HepG2 (cell line): ENCODE measurements at regions not wholly inside any gene's neighbourhood (a gene's known extent, or its start where the extent isn't known, plus 50 kb on each side); places are given as distances from the start of the nearest gene placed in this dataset.

Experiments
- ATAC-seq: fragments of 200-7000 bp; cut with Tn5 transposase; 3 replicates; pipeline ENCODE4 v1.9.1; 2020; ENCODE audit warnings: mild to moderate bottlenecking, moderate library complexity
- BruUV-seq: library from RNA; stranded (reverse); fragments of 400-500 nt; replicated peaks from 2 replicates; lab custom pipeline; 2021; lab: Mats Ljungman, UMichigan
- CTCF ChIA-PET: fragments of 300-600 bp; formaldehyde crosslinking; extraction: SDS; loops from one replicate; lab custom pipeline; 2021; ENCODE audit warnings: low total read pairs, inconsistent platforms, low intra/inter-chr PET ratio; lab: Yijun Ruan, JAX
- POLR2A ChIA-PET: fragments of 350-600 bp; sonication (Branson Sonifier 250); formaldehyde crosslinking; loops from one replicate; lab custom pipeline; 2020; ENCODE audit warnings: antibody characterized with exemption, inconsistent platforms; lab: Yijun Ruan, JAX
- DNase-seq: peaks from one replicate; pipeline ENCODE4 v3.0.0-alpha.2; 2015; ENCODE audit warnings: low spot score
- FAIRE-seq: peaks from 3 replicates; lab custom pipeline; 2011; peaks lifted over from hg19 to GRCh38; lab: Jason Lieb, UNC
- H2AFZ ChIP-seq: one replicate; pipeline ENCODE4 v1.6.1; 2011; ENCODE audit warnings: low read length, inconsistent platforms
- H3K27ac ChIP-seq: fragments of 300-600 bp; 3 replicates; pipeline ENCODE4 v1.8.0; 2011; ENCODE audit warnings: mixed run types, mild to moderate bottlenecking, mixed read lengths, low read length, inconsistent platforms; ENCODE audit not compliant: insufficient read depth; ENCODE audit errors: extremely low read length
- H3K27me3 ChIP-seq, 2 experiments: fragments of 200-600 bp in 1 of 2; 2 replicates in 1 of 2; 3 replicates in 1 of 2; pipeline versions ENCODE4 v1.6.0 to v1.8.0; 2011; ENCODE audit warnings: low read length in 2 of 2, mild to moderate bottlenecking in 2 of 2, moderate library complexity in 2 of 2, inconsistent platforms in 1 of 2; ENCODE audit not compliant: insufficient read depth in 2 of 2, control insufficient read depth in 1 of 2
- H3K36me3 ChIP-seq, 2 experiments: fragments of 200-600 bp in 1 of 2; replicated peaks in 1 of 2; 2 replicates in 1 of 2; 3 replicates in 1 of 2; pipeline versions ENCODE4 v1.5.1 to v1.8.0; 2011; ENCODE audit warnings: low read length in 2 of 2, inconsistent platforms in 1 of 2; ENCODE audit not compliant: insufficient read depth in 2 of 2, control insufficient read depth in 1 of 2
- H3K4me1 ChIP-seq: 2 replicates; pipeline ENCODE4 v1.5.1; 2012; ENCODE audit warnings: low read length, inconsistent platforms; ENCODE audit not compliant: insufficient read depth
- H3K4me2 ChIP-seq: 2 replicates; pipeline ENCODE4 v1.6.0; 2011; ENCODE audit warnings: low read depth, low read length, inconsistent platforms
- H3K4me3 ChIP-seq, 3 experiments: fragments of 200-600 bp in 1 of 3; sonication (generic), shearing (Covaris generic) in 1 of 3; replicated peaks in 1 of 3; 2 replicates each; pipeline ENCODE4 v1.5.1; 2011 to 2016; ENCODE audit warnings: low read length in 3 of 3, inconsistent platforms in 2 of 3, low read depth in 2 of 3, mild to moderate bottlenecking in 2 of 3, control low read depth in 1 of 3, mixed read lengths in 1 of 3; ENCODE audit not compliant: insufficient read depth in 1 of 3
- H3K79me2 ChIP-seq: one replicate; pipeline ENCODE4 v1.6.1; 2011; ENCODE audit warnings: low read length, inconsistent platforms; ENCODE audit not compliant: insufficient read depth
- H3K9ac ChIP-seq: 2 replicates; pipeline ENCODE4 v1.6.0; 2011; ENCODE audit warnings: mild to moderate bottlenecking, low read depth, low read length, inconsistent platforms; ENCODE audit not compliant: insufficient read depth
- H3K9me3 ChIP-seq: 2 replicates; pipeline ENCODE4 v1.5.1; 2012; ENCODE audit warnings: mild to moderate bottlenecking, low read length
- H4K20me1 ChIP-seq: 2 replicates; pipeline ENCODE4 v1.6.0; 2011; ENCODE audit warnings: inconsistent platforms, mild to moderate bottlenecking, low read length, moderate library complexity; ENCODE audit not compliant: insufficient read depth
- DPF2 ChIP-seq: sonication (generic); formaldehyde crosslinking; IDR thresholded peaks from 2 replicates; pipeline ENCODE4 v1.4.0; 2020; ENCODE audit warnings: mild to moderate bottlenecking, low read depth, missing genetic modification reagents, borderline replicate concordance
- HOXA7 ChIP-seq: sonication (generic); formaldehyde crosslinking; IDR thresholded peaks from 2 replicates; pipeline ENCODE4 v1.8.1; 2022; ENCODE audit warnings: mild to moderate bottlenecking, missing genetic modification reagents, moderate library complexity
- MATR3 ChIP-seq: sonication (generic); formaldehyde crosslinking; IDR thresholded peaks from 2 replicates; pipeline ENCODE4 v1.4.0; 2020; ENCODE audit warnings: missing genetic modification reagents
- NFATC3 ChIP-seq: sonication (generic); formaldehyde crosslinking; IDR thresholded peaks from 2 replicates; pipeline ENCODE4 v1.5.1; 2020; ENCODE audit warnings: mild to moderate bottlenecking, missing genetic modification reagents
- PAXIP1 ChIP-seq: sonication (generic); formaldehyde crosslinking; conservative IDR thresholded peaks from 2 replicates; pipeline ENCODE4 v1.4.0; 2020; ENCODE audit warnings: mild to moderate bottlenecking, missing genetic modification reagents, moderate library complexity
- PCBP2 ChIP-seq: fragments of 200-400 bp; formaldehyde crosslinking; optimal IDR thresholded peaks from 2 replicates; pipeline ENCODE3; 2018; ENCODE audit warnings: low read length, low read depth; ENCODE audit not compliant: poor library complexity, severe bottlenecking
- PRDM15 ChIP-seq: sonication (generic); formaldehyde crosslinking; IDR thresholded peaks from 2 replicates; pipeline ENCODE4 v1.4.0; 2020; ENCODE audit warnings: missing genetic modification reagents
- TOPORS ChIP-seq: sonication (generic); formaldehyde crosslinking; IDR thresholded peaks from 2 replicates; pipeline ENCODE4 v1.8.0; 2023; ENCODE audit warnings: mild to moderate bottlenecking, missing genetic modification reagents
- ZNF138 ChIP-seq: sonication (generic); formaldehyde crosslinking; IDR thresholded peaks from 2 replicates; pipeline ENCODE4 v1.5.0; 2020; ENCODE audit warnings: mild to moderate bottlenecking, low read depth, missing genetic modification reagents
- ZNF180 ChIP-seq: sonication (generic); formaldehyde crosslinking; IDR thresholded peaks from 2 replicates; pipeline ENCODE4 v1.4.0; 2020; ENCODE audit warnings: low read depth, missing genetic modification reagents, borderline replicate concordance
- ZNF280D ChIP-seq: sonication (generic); formaldehyde crosslinking; IDR thresholded peaks from 2 replicates; pipeline ENCODE4 v1.5.1; 2020; ENCODE audit warnings: mild to moderate bottlenecking, missing genetic modification reagents
- ZNF3 ChIP-seq: IDR thresholded peaks from 2 replicates; pipeline ENCODE4 v1.7.0; 2017; ENCODE audit warnings: inconsistent platforms
- ZNF564 ChIP-seq: sonication (generic); formaldehyde crosslinking; IDR thresholded peaks from 2 replicates; pipeline ENCODE4 v1.8.1; 2023; ENCODE audit warnings: mild to moderate bottlenecking, missing genetic modification reagents
- ZNF746 ChIP-seq: sonication (generic); formaldehyde crosslinking; IDR thresholded peaks from 2 replicates; pipeline ENCODE4 v1.8.0; 2022; ENCODE audit warnings: mild to moderate bottlenecking, missing genetic modification reagents
- WGBS: methylation state at CpG from one replicate; pipeline ENCODE4 v1.1.6; 2017; ENCODE audit warnings: low lambda C conversion rate; 5-methylcytosine and 5-hydroxymethylcytosine counted together
- in situ Hi-C: cut with HindIII; loops from 2 replicates; pipeline ENCODE4 v1.10.0; 2017; ENCODE audit warnings: low pct_unique_long_range_greater_than_20kb; ENCODE audit not compliant: extremely low pct_ligation_motif_present
- intact Hi-C: fragments of 100-400 bp; cut with micrococcal nuclease; formaldehyde crosslinking; loops from one replicate; pipeline ENCODE4 v1.10.0; 2022; ENCODE audit not compliant: unreplicated experiment

GRCh38 chr6:97842521-97842920 lies 559.5 kb upstream of the MMS22L start (continued):
- no peak for TF ChIP-seq ZNF280D (CRISPR knock-in tag)

GRCh38 chr6:97849390-97849789 lies 566.4 kb upstream of the MMS22L start:
- H3K4me3 ChIP-seq = no peak overlapping the region
- ATAC-seq = no peak
- no peak for FAIRE-seq
- DNase-seq = no peak
- H3K36me3 ChIP-seq = no peaks in the 10 kb centered on the region
- H3K27me3 ChIP-seq = no peaks in the 10 kb centered on the region
- in situ Hi-C loops = no loop called here
- ChIA-PET CTCF (no interaction called here), POLR2A (no interaction called here)
- no peak overlapping the region for H3K9ac ChIP-seq
- no TSS peak for BruUV-seq
- 0% methylated on average over 2 of the region's 2 CpGs for WGBS
- H3K27ac ChIP-seq = no peak overlapping the region
- no peak overlapping the region for H3K4me2 ChIP-seq
- H3K79me2 ChIP-seq = no peaks in the 10 kb centered on the region
- no peak overlapping the region for H2AFZ ChIP-seq
- H3K4me1 ChIP-seq = no peaks in the 10 kb centered on the region
- intact Hi-C loops = no loop called here
- no peaks in the 10 kb centered on the region for H4K20me1 ChIP-seq
- no peaks in the 10 kb centered on the region for H3K9me3 ChIP-seq
- no peak for TF ChIP-seq ZNF3
- TF ChIP-seq PAXIP1 (CRISPR knock-in tag) = no peak
- TF ChIP-seq PRDM15 = no peak
- TF ChIP-seq ZNF746 = no peak
- no peak for TF ChIP-seq ZNF138
- TF ChIP-seq TOPORS = no peak
- no peak for TF ChIP-seq PCBP2
- TF ChIP-seq HOXA7 (CRISPR knock-in tag) = no peak
- TF ChIP-seq ZNF180 (CRISPR knock-in tag) = no peak
- no peak for TF ChIP-seq NFATC3 (CRISPR knock-in tag)
- TF ChIP-seq DPF2 (CRISPR knock-in tag) = no peak
- TF ChIP-seq MATR3 (CRISPR knock-in tag) = no peak
- TF ChIP-seq ZNF564 (CRISPR knock-in tag) = no peak
